Gastroesophageal sphincter (tissue), 3 donors: ENCODE measurements at regions not wholly inside any gene's neighbourhood (a gene's known extent, or its start where the extent isn't known, plus 50 kb on each side); places are given as distances from the start of the nearest gene placed in this dataset.

Experiments used
- CTCF ChIP-seq, 4 experiments: fragments of 200-600 bp in 2 of 4; fragments of 450-650 bp in 2 of 4; sonication (generic) in 1 of 4; IDR thresholded peaks; one replicate each; pipeline ENCODE4 v1.5.1; 2017 to 2019; ENCODE audit warnings: antibody characterized with exemption in 4 of 4, mild to moderate bottlenecking in 2 of 4, moderate library complexity in 2 of 4
- EP300 ChIP-seq: sonication (generic); formaldehyde crosslinking; IDR thresholded peaks from one replicate; pipeline ENCODE4 v1.6.1; 2017; ENCODE audit warnings: antibody characterized with exemption, mild to moderate bottlenecking
- POLR2AphosphoS5 ChIP-seq: sonication (generic); formaldehyde crosslinking; IDR thresholded peaks from one replicate; pipeline ENCODE4 v1.6.1; 2017; ENCODE audit warnings: antibody characterized with exemption

- TF ChIP-seq POLR2AphosphoS5 = no peak
- no peak for TF ChIP-seq CTCF (IDR thresholded peaks at IDR 0.05)
- no peak for TF ChIP-seq EP300
Observed at GRCh38 chr2:184534986-184535385, 63.3 kb upstream of the ZNF804A start.
